GM12878 (cell line): ENCODE measurements at regions not wholly inside any gene's neighbourhood (a gene's known extent, or its start where the extent isn't known, plus 50 kb on each side); places are given as distances from the start of the nearest gene placed in this dataset.

ENCODE experiments used
- ATAC-seq: fragments of 200-7000 bp; cut with Tn5 transposase; 3 replicates; pipeline ENCODE4 v1.9.1; 2020; ENCODE audit warnings: mild to moderate bottlenecking, moderate library complexity
- BruUV-seq: library from RNA; stranded (reverse); fragments of 400-500 nt; replicated peaks from 2 replicates; lab custom pipeline; 2021; lab: Mats Ljungman, UMichigan
- CTCF ChIA-PET: fragments of 300-600 bp; sonication (Branson Sonifier 250); formaldehyde crosslinking; extraction: SDS; loops from one replicate; lab custom pipeline; 2021; ENCODE audit warnings: inconsistent platforms; lab: Yijun Ruan, JAX
- POLR2A ChIA-PET: fragments of 350-600 bp; formaldehyde crosslinking; extraction: SDS; loops from one replicate; lab custom pipeline; 2021; ENCODE audit warnings: inconsistent platforms; lab: Charles Lee
- RAD21 ChIA-PET: fragments of 300-600 bp; sonication (Branson Sonifier 250); formaldehyde crosslinking; loops from one replicate; lab custom pipeline; 2023; ENCODE audit warnings: antibody characterized with exemption; ENCODE audit not compliant: unreplicated experiment; lab: Charles Lee
- SMC1A ChIA-PET: fragments of 300-600 bp; sonication (Branson Sonifier 250); formaldehyde crosslinking; loops from one replicate; lab custom pipeline; 2023; ENCODE audit not compliant: unreplicated experiment, uncharacterized antibody; lab: Charles Lee
- DNase-seq: peaks from one replicate; pipeline ENCODE4 v3.0.0-alpha.2; 2011; ENCODE audit warnings: low read depth, low spot score
- FAIRE-seq: peaks from 3 replicates; lab custom pipeline; 2011; peaks lifted over from hg19 to GRCh38; lab: Jason Lieb, UNC
- H2AFZ ChIP-seq: 2 replicates; pipeline ENCODE4 v1.6.0; 2011; ENCODE audit warnings: low read depth, low read length, control low read depth; ENCODE audit not compliant: control insufficient read depth
- H3K27ac ChIP-seq: 2 replicates; pipeline ENCODE4 v1.5.1; 2011; ENCODE audit warnings: control low read depth; ENCODE audit not compliant: control insufficient read depth, insufficient read depth
- H3K27me3 ChIP-seq, 2 experiments: replicated peaks in 1 of 2; 2 replicates each; pipeline versions ENCODE4 v1.6.0 to v1.6.1; 2011; ENCODE audit warnings: low read length in 1 of 2; ENCODE audit not compliant: control insufficient read depth in 2 of 2, insufficient read depth in 2 of 2
- H3K36me3 ChIP-seq, 2 experiments: 2 replicates each; pipeline ENCODE4 v1.5.1; 2011; ENCODE audit warnings: low read length in 1 of 2; ENCODE audit not compliant: control insufficient read depth in 2 of 2, insufficient read depth in 2 of 2
- H3K4me1 ChIP-seq: 2 replicates; pipeline ENCODE4 v1.6.1; 2011; ENCODE audit warnings: mild to moderate bottlenecking, low read length, moderate library complexity, mixed read lengths; ENCODE audit not compliant: control insufficient read depth, insufficient read depth
- H3K4me2 ChIP-seq: 2 replicates; pipeline ENCODE4 v1.6.0; 2011; ENCODE audit warnings: control low read depth; ENCODE audit not compliant: control insufficient read depth, insufficient read depth
- H3K4me3 ChIP-seq: fragments of 200-600 bp; sonication (generic); 2 replicates; pipeline ENCODE4 v1.5.1; 2016
- H3K79me2 ChIP-seq: 2 replicates; pipeline ENCODE4 v1.6.0; 2011; ENCODE audit warnings: low read length; ENCODE audit not compliant: control insufficient read depth, insufficient read depth
- H3K9ac ChIP-seq: 2 replicates; pipeline ENCODE4 v1.8.0; 2011; ENCODE audit warnings: low read length, control low read depth, mixed read lengths; ENCODE audit not compliant: control insufficient read depth, insufficient read depth
- H3K9me3 ChIP-seq: replicated peaks from 3 replicates; pipeline ENCODE4 v1.5.1; 2011; ENCODE audit warnings: mild to moderate bottlenecking, low read length; ENCODE audit not compliant: control insufficient read depth, insufficient read depth
- H4K20me1 ChIP-seq: 2 replicates; pipeline ENCODE4 v1.6.0; 2011; ENCODE audit not compliant: control insufficient read depth, insufficient read depth
- CHD2 ChIP-seq: IDR thresholded peaks from 2 replicates; pipeline ENCODE4 v1.6.1; 2011; ENCODE audit warnings: low read depth, low read length, improper control_type of control experiment, borderline replicate concordance
- CREB1 ChIP-seq: IDR thresholded peaks from 2 replicates; pipeline ENCODE4 v1.6.1; 2012; ENCODE audit warnings: low read depth, mild to moderate bottlenecking, inconsistent platforms
- DPF2 ChIP-seq: fragments of 450-650 bp; IDR thresholded peaks from 2 replicates; pipeline ENCODE4 v1.6.1; 2017; ENCODE audit warnings: mild to moderate bottlenecking
- EGR1 ChIP-seq, 2 experiments: IDR thresholded peaks; 1 replicate in 1 of 2; 2 replicates in 1 of 2; pipeline ENCODE4 v1.6.1; 2011 to 2012; ENCODE audit warnings: low read depth in 2 of 2, low read length in 2 of 2, borderline replicate concordance in 1 of 2, mild to moderate bottlenecking in 1 of 2, moderate library complexity in 1 of 2
- HDAC2 ChIP-seq: fragments of 200-600 bp; sonication (generic); IDR thresholded peaks from 2 replicates; pipeline ENCODE4 v1.6.1; 2017
- PBX3 ChIP-seq: IDR thresholded peaks from 2 replicates; pipeline ENCODE4 v1.6.1; 2011; ENCODE audit warnings: mild to moderate bottlenecking, low read depth, low read length, moderate library complexity; ENCODE audit not compliant: insufficient replicate concordance
- TCF7 ChIP-seq: IDR thresholded peaks from 2 replicates; pipeline ENCODE4 v1.6.1; 2014; ENCODE audit warnings: antibody characterized with exemption, borderline replicate concordance
- ZZZ3 ChIP-seq: IDR thresholded peaks from 2 replicates; pipeline ENCODE4 v1.6.1; 2011; ENCODE audit warnings: low read depth; ENCODE audit not compliant: control insufficient read depth, insufficient read length
- WGBS: methylation state at CpG from one replicate; pipeline ENCODE4 v1.1.6; 2016; ENCODE audit warnings: low lambda C conversion rate; ENCODE audit not compliant: insufficient replicate concordance, insufficient coverage; ENCODE audit errors: missing lambda C conversion rate; 5-methylcytosine and 5-hydroxymethylcytosine counted together
- in situ Hi-C: fragments of 300-500 bp; cut with MboI; formaldehyde crosslinking; loops from 9 replicates; pipeline ENCODE4 v1.14.3; 2018; ENCODE audit warnings: mixed read lengths
- intact Hi-C: fragments of 100-400 bp; cut with micrococcal nuclease; formaldehyde crosslinking; loops from one replicate; pipeline ENCODE4 v1.14.2; 2022; ENCODE audit not compliant: unreplicated experiment

- TF ChIP-seq ZZZ3: no peak
These were observed 98.5 kb upstream of the SOX2 start (continued) for GRCh38 chr3:181613191-181613590.

- no peak overlapping the region for H3K27ac ChIP-seq
- no TSS peak for BruUV-seq
- WGBS: 62% methylated on average over 2 of the region's 2 CpGs
- in situ Hi-C loops: no loop called here
- H3K9me3 ChIP-seq: no peaks in the 10 kb centered on the region
- no peaks in the 10 kb centered on the region for H3K27me3 ChIP-seq
- SMC1A ChIA-PET: no interaction called here
- intact Hi-C loops: no loop called here
- no peaks in the 10 kb centered on the region for H3K36me3 ChIP-seq
- no peak overlapping the region for H3K4me2 ChIP-seq
- DNase-seq (no peak), ATAC-seq (no peak)
- no peaks in the 10 kb centered on the region for H4K20me1 ChIP-seq
- CTCF ChIA-PET: no interaction called here
- POLR2A ChIA-PET: no interaction called here
- TF ChIP-seq HDAC2 (no peak), TCF7 (no peak), CHD2 (no peak), EGR1 (IDR thresholded peaks at IDR 0.05; ENCODE audit: borderline replicate concordance in 1 of 2, low read depth in 2 of 2, low read length in 2 of 2) (no peak), CREB1 (no peak), PBX3 (no peak), DPF2 (no peak)
- TF ChIP-seq, all 136 proteins: peak for 0
- Histone ChIP-seq H3K9ac (no peak overlapping the region), H2AFZ (no peak overlapping the region), H3K79me2 (no peaks in the 10 kb centered on the region), H3K4me3 (no peak overlapping the region), H3K4me1 (no peaks in the 10 kb centered on the region)
- FAIRE-seq: no peak
- RAD21 ChIA-PET: no interaction called here
These were observed 100.8 kb upstream of the SOX2 start for GRCh38 chr3:181610973-181611265.
